T-cell (primary cell): ENCODE measurements at regions not wholly inside any gene's neighbourhood (a gene's known extent, or its start where the extent isn't known, plus 50 kb on each side); places are given as distances from the start of the nearest gene placed in this dataset.
A peak's percentile ranks its signal among the peaks of the same experiment; 100 is the strongest.

Experiments used
- ATAC-seq, 4 experiments: fragments of 200-7000 bp in 3 of 4; fragments of 150-1000 bp in 1 of 4; cut with Tn5 transposase; replicated peaks in 1 of 4; 1 replicate in 3 of 4; 2 replicates in 1 of 4; pipeline ENCODE4 v1.10.0; 2021; ENCODE audit warnings: moderate library complexity in 3 of 4, mild to moderate bottlenecking in 2 of 4, moderate number of reproducible peaks in 1 of 4
- CTCF ChIA-PET, 2 donors: fragments of 300-600 bp; sonication (Branson Sonifier 250); formaldehyde crosslinking; loops; one replicate each; lab custom pipeline; 2022; ENCODE audit warnings: antibody characterized with exemption in 2 of 2; lab: Charles Lee
- POLR2A ChIA-PET, 2 donors: fragments of 300-600 bp; sonication (Branson Sonifier 250); formaldehyde crosslinking; loops; one replicate each; lab custom pipeline; 2022; ENCODE audit warnings: antibody characterized with exemption in 2 of 2; lab: Charles Lee
- DNase-seq, 35 experiments: peaks; one replicate each; pipeline versions ENCODE4 v3.0.0 to v3.0.0-alpha.2; 2013 to 2023
- H3K27ac ChIP-seq: one replicate; pipeline ENCODE4 v1.5.1; 2013; ENCODE audit warnings: low read length
- H3K27me3 ChIP-seq, 2 experiments: replicated peaks in 1 of 2; 1 replicate in 1 of 2; 2 replicates in 1 of 2; pipeline versions ENCODE4 v1.6.1 to v1.7.0; 2013; ENCODE audit warnings: low read length in 1 of 2, mixed read lengths in 1 of 2; ENCODE audit not compliant: control insufficient read depth in 2 of 2, insufficient read depth in 2 of 2; ENCODE audit errors: extremely low read depth in 1 of 2
- H3K36me3 ChIP-seq, 2 donors: 1 replicate in 1 of 2; 2 replicates in 1 of 2; pipeline versions ENCODE4 v1.6.1 to v1.7.0; 2013; ENCODE audit warnings: low read length in 1 of 2; ENCODE audit not compliant: control insufficient read depth in 2 of 2, insufficient read depth in 1 of 2; ENCODE audit errors: extremely low read depth in 1 of 2
- H3K4me1 ChIP-seq, 2 experiments: 1 replicate in 1 of 2; 2 replicates in 1 of 2; pipeline versions ENCODE4 v1.6.1 to v1.7.0; 2013; ENCODE audit warnings: low read length in 2 of 2, mixed read lengths in 1 of 2; ENCODE audit not compliant: insufficient read depth in 2 of 2, control insufficient read depth in 1 of 2; ENCODE audit errors: extremely low read depth in 1 of 2
- H3K4me3 ChIP-seq, 2 donors: 1 replicate in 1 of 2; 2 replicates in 1 of 2; pipeline versions ENCODE4 v1.5.1 to v1.7.0; 2013; ENCODE audit warnings: mild to moderate bottlenecking in 2 of 2, low read length in 1 of 2, moderate library complexity in 1 of 2; ENCODE audit not compliant: control insufficient read depth in 1 of 2; ENCODE audit errors: extremely low read depth in 1 of 2
- H3K9me3 ChIP-seq: 2 replicates; pipeline ENCODE4 v1.7.0; 2013
- H3K27ac Mint-ChIP-seq, 2 donors: one replicate each; pipeline ENCODE4 v1.8.0; 2020 to 2021; ENCODE audit warnings: mild to moderate bottlenecking in 2 of 2, mixed read lengths in 2 of 2
- H3K27me3 Mint-ChIP-seq, 2 donors: one replicate each; pipeline ENCODE4 v1.8.0; 2021 to 2022; ENCODE audit warnings: mixed read lengths in 2 of 2
- H3K36me3 Mint-ChIP-seq: one replicate; pipeline ENCODE4 v1.8.0; 2021; ENCODE audit warnings: mixed read lengths
- H3K4me1 Mint-ChIP-seq, 3 donors: one replicate each; pipeline ENCODE4 v1.8.0; 2020 to 2022; ENCODE audit warnings: mixed read lengths in 3 of 3, mild to moderate bottlenecking in 1 of 3
- H3K4me3 Mint-ChIP-seq, 3 donors: one replicate each; pipeline ENCODE4 v1.8.0; 2020 to 2022; ENCODE audit warnings: mild to moderate bottlenecking in 3 of 3, mixed read lengths in 3 of 3, moderate library complexity in 3 of 3
- H3K9me3 Mint-ChIP-seq, 3 donors: one replicate each; pipeline ENCODE4 v1.8.0; 2020 to 2022; ENCODE audit warnings: mixed read lengths in 3 of 3
- WGBS: methylation state at CpG from one replicate; pipeline ENCODE4 v1.1.5; 2013; ENCODE audit warnings: missing lambda C conversion rate; ENCODE audit not compliant: insufficient coverage; 5-methylcytosine and 5-hydroxymethylcytosine counted together

DNA sequence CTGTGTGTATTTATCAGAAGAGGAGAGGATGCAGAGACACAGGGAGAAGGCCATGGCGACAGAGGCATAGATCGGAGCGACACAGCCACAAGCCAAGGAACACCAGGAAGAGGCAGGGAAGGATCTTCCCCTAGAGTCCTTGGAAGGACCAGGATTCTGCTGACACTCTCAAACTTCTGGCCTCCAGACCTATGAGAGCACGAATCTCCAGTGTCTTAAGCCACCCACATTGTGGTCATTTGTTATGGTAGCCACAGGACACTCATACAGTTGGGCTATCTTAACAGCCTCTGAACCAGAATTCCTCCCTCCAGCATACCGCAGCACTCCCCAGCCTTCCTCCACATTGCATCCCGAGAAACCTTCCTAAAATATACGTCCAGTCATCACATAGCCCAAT is 367.0 kb upstream of the MGMT start:
- Mint-ChIP-seq H3K27me3 (no peaks in the 10 kb centered on the region), H3K9me3 (no peaks in the 10 kb centered on the region), H3K27ac (no peak overlapping the region), H3K4me3 (no peak overlapping the region), H3K4me1 (peaks cover 26 to 43% (median 27%) of the 10 kb centered on the region in 3 donors), H3K36me3 (no peaks in the 10 kb centered on the region)
- Histone ChIP-seq H3K36me3 (no peaks in the 10 kb centered on the region), H3K4me1 (peaks cover 3 to 32% of the 10 kb centered on the region in 2 experiments), H3K9me3 (no peaks in the 10 kb centered on the region), H3K27ac (no peak overlapping the region), H3K27me3 (no peaks in the 10 kb centered on the region), H3K4me3 (no peak overlapping the region)
- ChIA-PET CTCF (no interaction called here), POLR2A (no interaction called here)
- 83% methylated on average over 7 of the region's 7 CpGs for WGBS
- DNase-seq, result no peak
- no peak for ATAC-seq

DNA sequence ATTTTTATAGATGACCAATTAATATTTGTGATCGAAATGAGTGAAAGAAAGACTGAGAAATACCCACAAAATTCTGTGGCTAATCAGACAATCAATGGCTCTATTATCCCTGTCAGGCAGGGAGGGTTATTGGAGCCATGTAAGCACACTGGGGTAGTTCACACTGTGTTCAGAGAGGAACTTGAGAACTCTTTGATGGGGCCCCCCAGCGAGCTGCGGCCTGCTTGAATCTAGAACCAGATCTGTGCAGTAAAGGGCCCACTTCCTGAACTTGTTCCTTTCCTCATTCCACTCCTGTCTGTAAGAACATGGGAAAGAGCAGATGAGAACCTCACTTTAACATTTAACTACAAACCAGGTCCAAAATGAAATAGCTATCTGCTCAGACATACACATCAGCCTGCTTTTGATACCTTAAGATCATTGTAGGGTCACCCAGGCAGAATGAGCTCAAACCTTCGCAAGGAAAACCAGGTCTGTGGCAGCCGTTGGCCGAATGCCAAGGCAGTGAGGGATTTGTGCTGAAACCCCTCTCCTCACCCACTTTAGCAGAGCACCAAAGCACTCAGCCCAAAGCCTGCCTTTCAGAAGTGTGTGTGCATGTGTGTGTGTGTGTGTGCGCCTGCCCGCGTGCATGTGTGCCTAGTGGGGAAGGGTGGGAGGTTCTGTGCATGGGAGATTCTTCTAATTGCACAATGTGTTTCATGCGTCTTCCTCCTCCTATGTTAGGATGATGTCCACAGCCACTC is 365.6 kb upstream of the MGMT start:
- WGBS, result no CpG with 5 or more reads among the region's 10 CpGs
- ChIA-PET CTCF (interaction anchor here in 1 of 2 donors (0.5 kb wide), 1 partner anchor 26 kb away, joined by 6 read pairs; no protein-coding TSS in a partner anchor), POLR2A (no interaction called here)
- H3K27ac ChIP-seq, result no peak overlapping the region
- peaks cover 34 to 55% (median 34%) of the 10 kb centered on the region in 3 donors for H3K4me1 Mint-ChIP-seq
- no peaks in the 10 kb centered on the region for H3K9me3 Mint-ChIP-seq
- H3K36me3 ChIP-seq, result no peaks in the 10 kb centered on the region
- H3K27me3 Mint-ChIP-seq, result no peaks in the 10 kb centered on the region
- H3K4me1 ChIP-seq, result peaks cover 5 to 38% of the 10 kb centered on the region in 2 experiments
- ATAC-seq (peak; percentile 40 to 65 (median 51)), DNase-seq (peak in 16 of 35 experiments; percentile 1 to 40 (median 10))
- peak overlapping the region; percentile 66 to 73 for H3K27ac Mint-ChIP-seq
- H3K4me3 Mint-ChIP-seq, result peak overlapping the region in 1 of 3 donors; percentile 38
- no peaks in the 10 kb centered on the region for H3K36me3 Mint-ChIP-seq
- H3K4me3 ChIP-seq, result no peak overlapping the region
- H3K9me3 ChIP-seq, result no peaks in the 10 kb centered on the region
- H3K27me3 ChIP-seq, result no peaks in the 10 kb centered on the region

DNA sequence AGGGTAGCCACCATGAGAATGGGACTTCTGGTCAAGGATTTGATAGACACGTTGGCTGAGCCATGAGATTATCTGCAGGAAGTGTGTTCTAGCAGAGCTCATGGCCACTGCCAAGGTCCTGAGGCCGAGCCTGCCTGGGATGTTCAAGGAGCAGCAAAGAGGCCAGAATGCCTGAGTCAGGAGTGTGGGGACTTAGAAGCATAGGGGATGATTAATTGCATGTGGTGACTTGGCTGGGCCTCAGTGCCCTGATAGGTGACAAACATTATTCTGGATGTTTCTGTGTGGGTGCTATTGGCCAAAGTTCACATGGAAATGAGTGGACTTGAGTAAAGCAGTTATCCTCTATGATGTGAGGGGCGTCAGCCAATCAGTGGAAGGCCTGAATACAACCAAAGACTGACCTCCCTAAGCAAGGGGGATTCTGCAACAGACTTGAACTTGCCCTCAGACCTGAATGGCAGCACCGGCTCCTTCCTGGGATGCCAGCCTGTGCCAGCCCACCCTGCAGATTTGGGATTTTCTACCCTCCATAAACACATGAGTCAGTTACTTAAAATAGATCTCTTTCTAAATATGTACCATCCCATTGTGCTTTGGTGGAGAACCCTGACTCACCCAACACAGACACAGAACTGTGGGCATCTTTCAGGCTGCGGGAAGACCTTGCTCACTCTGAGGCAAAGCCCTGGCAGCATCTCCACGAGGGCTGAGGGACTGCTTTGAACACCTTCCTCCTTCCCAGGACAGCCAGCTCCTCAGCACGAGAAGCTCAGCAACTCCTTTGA is 363.9 kb upstream of the MGMT start:
- Mint-ChIP-seq H3K9me3 (no peaks in the 10 kb centered on the region), H3K4me3 (peak overlapping the region in 1 of 3 donors; percentile 16), H3K27ac (no peak overlapping the region), H3K36me3 (no peaks in the 10 kb centered on the region), H3K27me3 (peaks cover 0 to 3% of the 10 kb centered on the region in 2 donors), H3K4me1 (peaks cover 34 to 61% (median 34%) of the 10 kb centered on the region in 3 donors)
- CTCF ChIA-PET, result no interaction called here
- no peaks in the 10 kb centered on the region for H3K36me3 ChIP-seq
- H3K4me1 ChIP-seq, result peaks cover 5 to 38% of the 10 kb centered on the region in 2 experiments
- no peak overlapping the region for H3K4me3 ChIP-seq
- no peak overlapping the region for H3K27ac ChIP-seq
- POLR2A ChIA-PET, result no interaction called here
- ATAC-seq (no peak), DNase-seq (no peak)
- 65% methylated on average over 4 of the region's 7 CpGs for WGBS
- no peaks in the 10 kb centered on the region for H3K9me3 ChIP-seq
- H3K27me3 ChIP-seq, result no peaks in the 10 kb centered on the region

DNA sequence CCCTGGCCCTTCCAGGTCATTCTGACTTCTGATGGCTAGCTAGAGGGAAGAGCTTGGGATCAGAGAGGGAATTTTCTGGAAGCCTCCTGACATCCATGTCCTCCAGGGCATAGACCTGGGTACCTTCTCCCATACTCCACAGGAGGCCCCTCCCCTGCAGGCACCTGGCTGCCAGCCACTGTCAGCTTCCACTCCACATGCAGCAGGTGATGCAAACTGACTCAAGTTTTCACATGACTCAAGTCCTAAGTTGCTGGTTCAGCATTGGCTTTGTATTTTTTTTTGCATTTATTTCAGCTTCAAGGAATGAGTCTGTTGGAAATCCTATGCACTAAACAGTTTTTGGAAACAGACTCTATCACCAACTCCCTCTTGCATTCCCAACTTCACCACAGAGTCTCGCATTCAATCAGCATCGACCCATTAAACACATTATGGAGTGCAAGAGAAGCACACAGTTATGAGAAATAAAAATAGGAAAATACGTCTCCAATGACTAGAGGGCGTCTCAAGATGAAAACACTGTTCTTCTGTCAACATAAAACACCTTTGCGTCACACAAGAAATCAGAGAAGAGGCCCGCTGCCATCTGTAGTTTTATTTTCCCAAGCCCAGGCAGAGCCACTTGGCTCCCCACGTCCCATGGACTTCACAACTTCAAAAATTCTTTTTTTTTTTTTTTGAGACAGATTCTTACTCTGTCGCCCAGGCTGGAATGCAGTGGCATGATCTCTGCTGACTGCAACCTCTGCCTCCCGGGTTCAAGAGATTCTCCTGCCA is 362.6 kb upstream of the MGMT start:
- H3K36me3 ChIP-seq, result no peaks in the 10 kb centered on the region
- H3K4me3 ChIP-seq, result no peak overlapping the region
- no peaks in the 10 kb centered on the region for H3K9me3 ChIP-seq
- no peaks in the 10 kb centered on the region for H3K36me3 Mint-ChIP-seq
- ATAC-seq, result peak in 2 of 4 experiments; percentile 11 to 40
- peaks cover 34 to 61% (median 34%) of the 10 kb centered on the region in 3 donors for H3K4me1 Mint-ChIP-seq
- no peaks in the 10 kb centered on the region for H3K9me3 Mint-ChIP-seq
- 44% methylated on average over 3 of the region's 9 CpGs for WGBS
- DNase-seq, result peak in 1 of 35 experiments; percentile 15
- H3K4me1 ChIP-seq, result peaks cover 5 to 38% of the 10 kb centered on the region in 2 experiments
- H3K27me3 ChIP-seq, result no peaks in the 10 kb centered on the region
- H3K27ac Mint-ChIP-seq, result peak overlapping the region; percentile 71 to 79
- H3K4me3 Mint-ChIP-seq, result peak overlapping the region in 1 of 3 donors; percentile 57
- POLR2A ChIA-PET, result no interaction called here
- H3K27ac ChIP-seq, result no peak overlapping the region
- CTCF ChIA-PET, result no interaction called here
- H3K27me3 Mint-ChIP-seq, result peaks cover 0 to 3% of the 10 kb centered on the region in 2 donors

DNA sequence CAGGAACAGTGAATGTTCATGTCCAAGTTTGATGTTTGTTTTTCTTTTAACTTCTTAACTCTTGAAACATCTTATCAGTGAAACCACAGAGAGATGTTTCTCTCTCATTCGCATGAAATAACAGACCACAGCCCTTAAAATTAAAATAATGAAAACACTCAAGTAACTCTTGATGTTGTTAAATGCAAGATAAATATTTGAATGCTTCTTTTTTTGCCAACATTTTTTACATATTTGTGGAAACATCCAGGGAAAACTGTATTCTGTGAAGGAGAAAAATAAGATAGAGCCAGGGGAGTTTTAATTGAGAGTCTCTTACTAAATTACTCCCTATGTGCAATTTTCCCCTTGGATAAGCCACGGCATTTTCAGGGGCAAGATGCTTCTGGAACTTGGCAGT is 361.8 kb upstream of the MGMT start:
- no CpG with 5 or more reads among the region's 2 CpGs for WGBS
- H3K4me3 ChIP-seq, result no peak overlapping the region
- POLR2A ChIA-PET, result no interaction called here

DNA sequence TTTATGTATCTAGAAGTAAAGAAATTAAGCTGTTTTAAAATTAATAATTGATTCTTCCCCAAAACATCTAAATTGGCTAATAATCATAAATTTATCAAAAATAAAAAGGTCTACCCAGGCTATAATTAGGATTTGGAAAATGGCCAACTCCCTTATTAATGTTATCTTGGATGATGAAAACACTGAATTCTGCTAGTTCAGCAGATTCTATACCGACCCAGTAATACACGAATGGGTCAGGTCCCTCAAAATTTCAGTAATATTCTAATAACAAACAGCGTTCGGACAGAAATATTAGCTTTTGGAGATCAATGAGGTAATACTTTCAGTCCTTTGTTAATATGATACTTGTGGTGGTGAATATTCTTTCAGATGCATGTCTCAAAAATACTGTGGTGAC is 360.7 kb upstream of the MGMT start:
- H3K27me3 Mint-ChIP-seq, result peaks cover 3% of the 10 kb centered on the region in 2 donors
- DNase-seq (no peak), ATAC-seq (no peak)
- H3K4me1 ChIP-seq, result peaks cover 4 to 33% of the 10 kb centered on the region in 2 experiments
- H3K36me3 ChIP-seq, result no peaks in the 10 kb centered on the region
- H3K27me3 ChIP-seq, result peaks cover 0 to 3% of the 10 kb centered on the region in 2 experiments
- peak overlapping the region in 1 of 3 donors; percentile 57 for H3K4me3 Mint-ChIP-seq
- CTCF ChIA-PET, result no interaction called here
- H3K27ac ChIP-seq, result no peak overlapping the region
- H3K27ac Mint-ChIP-seq, result no peak overlapping the region
- no CpG with 5 or more reads among the region's 4 CpGs for WGBS
- no peaks in the 10 kb centered on the region for H3K9me3 Mint-ChIP-seq
- POLR2A ChIA-PET, result no interaction called here
- no peaks in the 10 kb centered on the region for H3K9me3 ChIP-seq
- no peak overlapping the region for H3K4me3 ChIP-seq
- no peaks in the 10 kb centered on the region for H3K36me3 Mint-ChIP-seq
- peaks cover 27 to 46% (median 28%) of the 10 kb centered on the region in 3 donors for H3K4me1 Mint-ChIP-seq

More for the DNA sequence above, 361.8 kb upstream of the MGMT start:
- peaks cover 5 to 38% of the 10 kb centered on the region in 2 experiments for H3K4me1 ChIP-seq
- H3K27ac Mint-ChIP-seq, result peak overlapping the region; percentile 71 to 79
- peaks cover under 1 to 3% of the 10 kb centered on the region in 2 donors for H3K27me3 Mint-ChIP-seq
- no peaks in the 10 kb centered on the region for H3K27me3 ChIP-seq
- H3K4me3 Mint-ChIP-seq, result peak overlapping the region in 1 of 3 donors; percentile 57
- CTCF ChIA-PET, result no interaction called here
- no peaks in the 10 kb centered on the region for H3K36me3 ChIP-seq
- H3K9me3 Mint-ChIP-seq, result no peaks in the 10 kb centered on the region
- no peaks in the 10 kb centered on the region for H3K9me3 ChIP-seq
- ATAC-seq (peak in 1 of 4 experiments; percentile 21), DNase-seq (no peak)
- H3K27ac ChIP-seq, result no peak overlapping the region
- no peaks in the 10 kb centered on the region for H3K36me3 Mint-ChIP-seq
- peaks cover 32 to 56% (median 34%) of the 10 kb centered on the region in 3 donors for H3K4me1 Mint-ChIP-seq
